Liver (tissue), 8 donors: ENCODE measurements at regions not wholly inside any gene's neighbourhood (a gene's known extent, or its start where the extent isn't known, plus 50 kb on each side); places are given as distances from the start of the nearest gene placed in this dataset.

ENCODE experiments used
- DNase-seq: peaks from one replicate; pipeline ENCODE4 v3.0.0-alpha.2; 2017; ENCODE audit warnings: low spot score
- H3K27ac ChIP-seq, 2 donors: one replicate each; pipeline ENCODE4 v1.7.0; 2013; ENCODE audit warnings: inconsistent platforms in 2 of 2, low read length in 2 of 2, control low read depth in 1 of 2, low read depth in 1 of 2, mild to moderate bottlenecking in 1 of 2
- H3K27me3 ChIP-seq, 4 donors: one replicate each; pipeline versions ENCODE4 v1.6.1 to v1.7.0; 2013; ENCODE audit warnings: low read length in 3 of 4, inconsistent platforms in 1 of 4, mild to moderate bottlenecking in 1 of 4, moderate library complexity in 1 of 4; ENCODE audit not compliant: control insufficient read depth in 4 of 4, insufficient read depth in 4 of 4
- H3K36me3 ChIP-seq, 4 donors: one replicate each; pipeline versions ENCODE4 v1.6.1 to v1.7.0; 2013; ENCODE audit warnings: low read length in 3 of 4, mild to moderate bottlenecking in 3 of 4, low read depth in 1 of 4, moderate library complexity in 1 of 4; ENCODE audit not compliant: control insufficient read depth in 4 of 4, insufficient read depth in 3 of 4
- H3K4me1 ChIP-seq, 4 donors: one replicate each; pipeline versions ENCODE4 v1.6.1 to v1.7.0; 2013; ENCODE audit warnings: low read length in 3 of 4, mild to moderate bottlenecking in 3 of 4, moderate library complexity in 1 of 4; ENCODE audit not compliant: control insufficient read depth in 4 of 4, insufficient read depth in 4 of 4
- H3K4me3 ChIP-seq, 3 donors: one replicate each; pipeline versions ENCODE4 v1.6.1 to v1.7.0; 2013; ENCODE audit warnings: low read length in 3 of 3, control low read depth in 1 of 3, low read depth in 1 of 3, mild to moderate bottlenecking in 1 of 3
- H3K9ac ChIP-seq, 2 donors: one replicate each; pipeline ENCODE4 v1.7.0; 2013; ENCODE audit warnings: low read length in 2 of 2, mild to moderate bottlenecking in 2 of 2, moderate library complexity in 2 of 2, control low read depth in 1 of 2, low read depth in 1 of 2
- H3K9me3 ChIP-seq, 4 donors: one replicate each; pipeline versions ENCODE4 v1.6.1 to v1.7.0; 2013; ENCODE audit warnings: low read length in 3 of 4; ENCODE audit not compliant: control insufficient read depth in 4 of 4
- ATF3 ChIP-seq: IDR thresholded peaks from 2 replicates; pipeline ENCODE4 v1.6.1; 2016; ENCODE audit warnings: antibody characterized with exemption
- EGR1 ChIP-seq, 2 donors: IDR thresholded peaks; 2 replicates each; pipeline ENCODE4 v1.6.1; 2016 to 2018; ENCODE audit warnings: antibody characterized with exemption in 2 of 2, low read depth in 2 of 2
- FOXA1 ChIP-seq: IDR thresholded peaks from 2 replicates; pipeline ENCODE4 v1.6.1; 2016; ENCODE audit warnings: antibody characterized with exemption
- GABPA ChIP-seq, 2 donors: IDR thresholded peaks in 1 of 2; conservative IDR thresholded peaks in 1 of 2; 2 replicates each; pipeline ENCODE4 v1.6.1; 2016; ENCODE audit warnings: antibody characterized with exemption in 2 of 2, mild to moderate bottlenecking in 1 of 2, moderate library complexity in 1 of 2
- NR2F2 ChIP-seq: IDR thresholded peaks from 2 replicates; pipeline ENCODE4 v1.6.1; 2016; ENCODE audit warnings: antibody characterized with exemption
- RAD21 ChIP-seq, 2 donors: IDR thresholded peaks; 2 replicates each; pipeline ENCODE4 v1.6.1; 2016; ENCODE audit warnings: antibody characterized with exemption in 2 of 2, mild to moderate bottlenecking in 2 of 2
- RXRA ChIP-seq, 2 donors: IDR thresholded peaks; 2 replicates each; pipeline ENCODE4 v1.6.1; 2017 to 2018; ENCODE audit warnings: antibody characterized with exemption in 2 of 2, mild to moderate bottlenecking in 1 of 2
- SP1 ChIP-seq: IDR thresholded peaks from 2 replicates; pipeline ENCODE4 v1.6.1; 2018; ENCODE audit warnings: antibody characterized with exemption, mild to moderate bottlenecking
- WGBS: extraction: QIAGEN DNeasy Blood & Tissue Kit; methylation state at CpG from one replicate; pipeline ENCODE4 v1.1.7; 2013; 5-methylcytosine and 5-hydroxymethylcytosine counted together
- TF ChIP-seq, protein P1 (sequence below): IDR thresholded peaks from 2 replicates; pipeline ENCODE4 v1.6.1; 2016; ENCODE audit warnings: antibody characterized with exemption, mild to moderate bottlenecking
- TF ChIP-seq, protein P2 (sequence below): fragments of 150-350 bp; IDR thresholded peaks from 2 replicates; pipeline ENCODE4 v1.5.1; 2017; ENCODE audit warnings: improper control_type of control experiment, low read depth, low read length; ENCODE audit not compliant: missing input control
- TF ChIP-seq, protein P3 (sequence below): IDR thresholded peaks from 2 replicates; pipeline ENCODE4 v1.6.1; 2016; ENCODE audit warnings: antibody characterized with exemption
- donor health status: healthy.
- donor health status: healthy.
- donor health status: healthy.
- donor health status: healthy.
- donor health status: healthy.

DNA sequence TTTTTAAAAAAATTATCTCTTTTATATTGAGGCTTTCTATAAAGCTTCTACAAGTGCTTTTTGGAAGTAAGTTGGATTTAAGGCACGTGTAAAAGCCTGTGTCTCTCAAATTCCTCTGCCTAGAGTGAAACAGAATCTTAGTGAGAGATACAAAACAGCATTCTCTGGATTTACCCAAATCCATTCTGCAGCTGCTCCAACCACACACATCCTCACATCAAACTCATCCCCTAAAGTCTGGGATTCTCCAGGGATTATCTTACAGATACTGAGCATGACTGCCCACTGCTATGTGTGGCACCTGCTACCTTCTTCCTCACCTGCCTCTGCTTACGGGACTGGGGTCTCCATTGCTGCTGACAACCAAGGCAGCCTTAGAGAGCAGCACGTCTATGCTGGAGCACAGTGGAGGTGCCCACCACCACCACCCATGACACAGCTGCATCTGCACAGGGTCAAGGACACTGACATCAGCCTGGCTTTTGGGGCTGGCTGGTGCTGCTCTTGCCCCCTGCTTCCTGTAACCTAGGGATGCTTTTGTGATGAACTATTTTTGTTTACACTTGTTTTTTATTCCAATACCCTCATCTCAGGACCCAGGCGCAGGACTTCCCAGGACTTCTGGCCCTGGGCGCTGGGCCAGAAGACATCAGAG is 139.2 kb upstream of the NAMPT start:
- Histone ChIP-seq H3K36me3 (no peaks in the 10 kb centered on the region), H3K27ac (peak overlapping the region; percentile 92 to 93), H3K27me3 (no peaks in the 10 kb centered on the region), H3K4me1 (peaks cover 7 to 29% (median 10%) of the 10 kb centered on the region in 4 donors), H3K4me3 (no peak overlapping the region), H3K9me3 (no peaks in the 10 kb centered on the region), H3K9ac (no peak overlapping the region)
- no peak for DNase-seq
- 94% methylated on average over 5 of the region's 5 CpGs for WGBS
- TF ChIP-seq RXRA (IDR thresholded peaks at IDR 0.05) (no peak), GABPA (IDR thresholded peaks at IDR 0.05 in 1 of 2, conservative IDR thresholded peaks at IDR 0.05 in 1 of 2) (no peak)

DNA sequence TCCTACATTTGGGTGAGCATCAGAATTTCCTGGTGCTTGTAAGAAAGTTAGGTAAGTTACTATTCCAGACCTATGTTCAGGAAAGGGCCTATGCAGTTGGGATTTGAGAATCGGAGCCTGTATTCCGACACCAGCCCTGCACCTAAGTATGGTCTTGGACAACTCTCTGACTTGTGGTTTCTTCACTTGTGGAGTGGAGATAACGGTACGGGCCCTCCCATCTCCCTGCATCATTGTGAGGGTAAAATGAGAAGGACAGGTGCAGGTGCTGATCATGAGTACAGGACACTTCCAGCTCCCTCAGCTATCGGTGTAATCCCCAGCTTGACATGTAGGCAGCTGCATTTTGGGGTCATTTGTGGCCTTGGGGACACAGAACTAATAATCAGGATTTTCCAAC is 138.3 kb upstream of the NAMPT start:
- no peak for DNase-seq
- Histone ChIP-seq H3K36me3 (no peaks in the 10 kb centered on the region), H3K27ac (no peak overlapping the region), H3K27me3 (no peaks in the 10 kb centered on the region), H3K9ac (no peak overlapping the region), H3K4me1 (peaks cover 7 to 35% (median 10%) of the 10 kb centered on the region in 4 donors), H3K9me3 (no peaks in the 10 kb centered on the region), H3K4me3 (no peak overlapping the region)
- WGBS: 88% methylated on average over 5 of the region's 5 CpGs
- TF ChIP-seq ATF3: no peak
- TF ChIP-seq, protein P1, sequence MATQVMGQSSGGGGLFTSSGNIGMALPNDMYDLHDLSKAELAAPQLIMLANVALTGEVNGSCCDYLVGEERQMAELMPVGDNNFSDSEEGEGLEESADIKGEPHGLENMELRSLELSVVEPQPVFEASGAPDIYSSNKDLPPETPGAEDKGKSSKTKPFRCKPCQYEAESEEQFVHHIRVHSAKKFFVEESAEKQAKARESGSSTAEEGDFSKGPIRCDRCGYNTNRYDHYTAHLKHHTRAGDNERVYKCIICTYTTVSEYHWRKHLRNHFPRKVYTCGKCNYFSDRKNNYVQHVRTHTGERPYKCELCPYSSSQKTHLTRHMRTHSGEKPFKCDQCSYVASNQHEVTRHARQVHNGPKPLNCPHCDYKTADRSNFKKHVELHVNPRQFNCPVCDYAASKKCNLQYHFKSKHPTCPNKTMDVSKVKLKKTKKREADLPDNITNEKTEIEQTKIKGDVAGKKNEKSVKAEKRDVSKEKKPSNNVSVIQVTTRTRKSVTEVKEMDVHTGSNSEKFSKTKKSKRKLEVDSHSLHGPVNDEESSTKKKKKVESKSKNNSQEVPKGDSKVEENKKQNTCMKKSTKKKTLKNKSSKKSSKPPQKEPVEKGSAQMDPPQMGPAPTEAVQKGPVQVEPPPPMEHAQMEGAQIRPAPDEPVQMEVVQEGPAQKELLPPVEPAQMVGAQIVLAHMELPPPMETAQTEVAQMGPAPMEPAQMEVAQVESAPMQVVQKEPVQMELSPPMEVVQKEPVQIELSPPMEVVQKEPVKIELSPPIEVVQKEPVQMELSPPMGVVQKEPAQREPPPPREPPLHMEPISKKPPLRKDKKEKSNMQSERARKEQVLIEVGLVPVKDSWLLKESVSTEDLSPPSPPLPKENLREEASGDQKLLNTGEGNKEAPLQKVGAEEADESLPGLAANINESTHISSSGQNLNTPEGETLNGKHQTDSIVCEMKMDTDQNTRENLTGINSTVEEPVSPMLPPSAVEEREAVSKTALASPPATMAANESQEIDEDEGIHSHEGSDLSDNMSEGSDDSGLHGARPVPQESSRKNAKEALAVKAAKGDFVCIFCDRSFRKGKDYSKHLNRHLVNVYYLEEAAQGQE: no peak
- no peak for TF ChIP-seq RXRA (IDR thresholded peaks at IDR 0.05)
- no peak for TF ChIP-seq SP1
- TF ChIP-seq RAD21 (IDR thresholded peaks at IDR 0.05): no peak
- no peak for TF ChIP-seq EGR1 (IDR thresholded peaks at IDR 0.05; ENCODE audit: low read depth in 2 of 2)
- no peak for TF ChIP-seq FOXA1
- TF ChIP-seq, protein P2, sequence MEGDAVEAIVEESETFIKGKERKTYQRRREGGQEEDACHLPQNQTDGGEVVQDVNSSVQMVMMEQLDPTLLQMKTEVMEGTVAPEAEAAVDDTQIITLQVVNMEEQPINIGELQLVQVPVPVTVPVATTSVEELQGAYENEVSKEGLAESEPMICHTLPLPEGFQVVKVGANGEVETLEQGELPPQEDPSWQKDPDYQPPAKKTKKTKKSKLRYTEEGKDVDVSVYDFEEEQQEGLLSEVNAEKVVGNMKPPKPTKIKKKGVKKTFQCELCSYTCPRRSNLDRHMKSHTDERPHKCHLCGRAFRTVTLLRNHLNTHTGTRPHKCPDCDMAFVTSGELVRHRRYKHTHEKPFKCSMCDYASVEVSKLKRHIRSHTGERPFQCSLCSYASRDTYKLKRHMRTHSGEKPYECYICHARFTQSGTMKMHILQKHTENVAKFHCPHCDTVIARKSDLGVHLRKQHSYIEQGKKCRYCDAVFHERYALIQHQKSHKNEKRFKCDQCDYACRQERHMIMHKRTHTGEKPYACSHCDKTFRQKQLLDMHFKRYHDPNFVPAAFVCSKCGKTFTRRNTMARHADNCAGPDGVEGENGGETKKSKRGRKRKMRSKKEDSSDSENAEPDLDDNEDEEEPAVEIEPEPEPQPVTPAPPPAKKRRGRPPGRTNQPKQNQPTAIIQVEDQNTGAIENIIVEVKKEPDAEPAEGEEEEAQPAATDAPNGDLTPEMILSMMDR: no peak
- TF ChIP-seq NR2F2: no peak
- TF ChIP-seq, protein P3, sequence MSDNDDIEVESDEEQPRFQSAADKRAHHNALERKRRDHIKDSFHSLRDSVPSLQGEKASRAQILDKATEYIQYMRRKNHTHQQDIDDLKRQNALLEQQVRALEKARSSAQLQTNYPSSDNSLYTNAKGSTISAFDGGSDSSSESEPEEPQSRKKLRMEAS: no peak
- TF ChIP-seq GABPA (IDR thresholded peaks at IDR 0.05 in 1 of 2, conservative IDR thresholded peaks at IDR 0.05 in 1 of 2): no peak
